ENCODE measurements at regions not wholly inside any gene's neighbourhood (a gene's known extent, or its start where the extent isn't known, plus 50 kb on each side); places are given as distances from the start of the nearest gene placed in this dataset.

DNA sequence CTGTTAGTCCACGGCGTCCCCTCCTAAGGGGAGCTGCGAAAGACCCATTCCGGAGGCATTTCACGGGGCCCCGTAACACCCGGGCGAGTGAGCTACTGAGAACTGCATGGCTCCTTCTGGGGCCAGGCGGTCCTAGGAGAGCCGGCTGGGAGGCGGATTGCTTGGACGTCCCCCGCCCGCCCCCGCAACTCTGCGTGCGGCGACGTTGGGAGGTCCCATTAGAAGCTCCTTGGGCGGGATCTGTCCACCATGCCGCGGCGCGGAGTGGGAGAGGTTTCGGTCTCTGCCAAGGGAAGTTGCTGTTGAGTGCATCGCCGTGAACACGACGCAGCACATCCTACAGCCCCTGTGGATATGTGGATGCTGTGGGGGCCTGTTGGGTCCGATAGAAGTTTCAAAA, 85.4 kb upstream of the IGFBP7 start:
- no peak for FAIRE-seq
- Histone ChIP-seq H3K27me3 (ENCODE audit: control insufficient read depth in 2 of 2, insufficient read depth in 2 of 2, low read length in 2 of 2) (peaks cover 4 to 7% of the 10 kb centered on the region in 2 experiments), H3K79me2 (ENCODE audit: control insufficient read depth, insufficient read depth, low read length) (no peaks in the 10 kb centered on the region), H4K20me1 (replicated peaks; ENCODE audit: control insufficient read depth, extremely low read depth, insufficient read depth, low read length) (no peaks in the 10 kb centered on the region), H3K9me3 (replicated peaks; ENCODE audit: control insufficient read depth, insufficient read depth, low read length) (no peaks in the 10 kb centered on the region), H3K4me2 (ENCODE audit: insufficient read depth, low read length) (no peak overlapping the region), H3K27ac (ENCODE audit: insufficient read depth, low read depth, low read length) (no peak overlapping the region), H3K9me1 (replicated peaks; ENCODE audit: control insufficient read depth, extremely low read depth, insufficient read depth, low read length) (no peaks in the 10 kb centered on the region), H3K4me3 (replicated peaks in 1 of 3; ENCODE audit: insufficient read depth in 1 of 3, low read depth in 1 of 3, low read length in 3 of 3) (no peak overlapping the region), H2AFZ (ENCODE audit: low read depth, low read length) (no peak overlapping the region), H3K9ac (replicated peaks; ENCODE audit: extremely low read depth, insufficient read depth, low read length) (no peak overlapping the region), H3K36me3 (ENCODE audit: control insufficient read depth in 2 of 2, extremely low read depth in 1 of 2, insufficient read depth in 2 of 2, low read length in 2 of 2) (no peaks in the 10 kb centered on the region), H3K4me1 (ENCODE audit: control insufficient read depth, extremely low read depth, insufficient read depth, low read length) (no peaks in the 10 kb centered on the region)
- ChIA-PET CTCF (no interaction called here), POLR2A (no interaction called here)
- dilution Hi-C loops (cut with MboI; ENCODE audit: extremely low pct_ligation_motif_present, low sequenced_read_pairs) (no loop called here), intact Hi-C loops (cut with micrococcal nuclease) (no loop called here)
- BruUV-seq (replicated peaks): no TSS peak
- DNase-seq (ENCODE audit: low read depth, low spot score): no peak
- TF ChIP-seq, protein P1, sequence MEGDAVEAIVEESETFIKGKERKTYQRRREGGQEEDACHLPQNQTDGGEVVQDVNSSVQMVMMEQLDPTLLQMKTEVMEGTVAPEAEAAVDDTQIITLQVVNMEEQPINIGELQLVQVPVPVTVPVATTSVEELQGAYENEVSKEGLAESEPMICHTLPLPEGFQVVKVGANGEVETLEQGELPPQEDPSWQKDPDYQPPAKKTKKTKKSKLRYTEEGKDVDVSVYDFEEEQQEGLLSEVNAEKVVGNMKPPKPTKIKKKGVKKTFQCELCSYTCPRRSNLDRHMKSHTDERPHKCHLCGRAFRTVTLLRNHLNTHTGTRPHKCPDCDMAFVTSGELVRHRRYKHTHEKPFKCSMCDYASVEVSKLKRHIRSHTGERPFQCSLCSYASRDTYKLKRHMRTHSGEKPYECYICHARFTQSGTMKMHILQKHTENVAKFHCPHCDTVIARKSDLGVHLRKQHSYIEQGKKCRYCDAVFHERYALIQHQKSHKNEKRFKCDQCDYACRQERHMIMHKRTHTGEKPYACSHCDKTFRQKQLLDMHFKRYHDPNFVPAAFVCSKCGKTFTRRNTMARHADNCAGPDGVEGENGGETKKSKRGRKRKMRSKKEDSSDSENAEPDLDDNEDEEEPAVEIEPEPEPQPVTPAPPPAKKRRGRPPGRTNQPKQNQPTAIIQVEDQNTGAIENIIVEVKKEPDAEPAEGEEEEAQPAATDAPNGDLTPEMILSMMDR (IDR thresholded peaks at IDR 0.05; ENCODE audit: extremely low read depth in 1 of 2, insufficient read depth in 1 of 2, low read depth in 1 of 2, low read length in 2 of 2): no peak
- TF ChIP-seq MYC (IDR thresholded peaks at IDR 0.05; ENCODE audit: low read depth, low read length) (no peak), FOS (IDR thresholded peaks at IDR 0.05; ENCODE audit: borderline replicate concordance, insufficient read depth, low read length) (no peak), POLR2A (IDR thresholded peaks at IDR 0.05; ENCODE audit: low read depth, low read length) (no peak), GATA2 (IDR thresholded peaks at IDR 0.05; ENCODE audit: insufficient read depth, insufficient read length, low read depth, low read length) (no peak), EZH2 (IDR thresholded peaks at IDR 0.05; ENCODE audit: borderline replicate concordance, low read depth, low read length, severe bottlenecking) (no peak), POLR2AphosphoS5 (IDR thresholded peaks at IDR 0.05; ENCODE audit: insufficient read depth, low read depth, low read length) (no peak), JUN (IDR thresholded peaks at IDR 0.05; ENCODE audit: borderline replicate concordance, insufficient read depth, insufficient read length, low read depth) (no peak)
- TF ChIP-seq, protein P2, sequence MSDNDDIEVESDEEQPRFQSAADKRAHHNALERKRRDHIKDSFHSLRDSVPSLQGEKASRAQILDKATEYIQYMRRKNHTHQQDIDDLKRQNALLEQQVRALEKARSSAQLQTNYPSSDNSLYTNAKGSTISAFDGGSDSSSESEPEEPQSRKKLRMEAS (IDR thresholded peaks at IDR 0.05; ENCODE audit: insufficient read depth, insufficient read length): no peak

All from endothelial cell of umbilical vein (primary cell).